GM06990 (cell line): ENCODE measurements at regions not wholly inside any gene's neighbourhood (a gene's known extent, or its start where the extent isn't known, plus 50 kb on each side); places are given as distances from the start of the nearest gene placed in this dataset.

Source experiments
- DNase-seq: peaks from one replicate; pipeline ENCODE4 v3.0.0-alpha.2; 2011; ENCODE audit not compliant: insufficient read length; ENCODE audit errors: extremely low read depth
- H3K27me3 ChIP-seq: replicated peaks from 2 replicates; pipeline ENCODE4 v1.6.0; 2011; ENCODE audit warnings: low read length; ENCODE audit not compliant: control insufficient read depth, insufficient read depth
- H3K36me3 ChIP-seq: 2 replicates; pipeline ENCODE4 v1.5.1; 2011; ENCODE audit warnings: low read length; ENCODE audit not compliant: control insufficient read depth, insufficient read depth
- H3K4me3 ChIP-seq: replicated peaks from 2 replicates; pipeline ENCODE4 v1.5.1; 2011; ENCODE audit warnings: low read depth, mild to moderate bottlenecking, control low read depth, low read length
- CTCF ChIP-seq: IDR thresholded peaks from 2 replicates; pipeline ENCODE4 v1.5.1; 2011; ENCODE audit warnings: low read length, control low read depth, mild to moderate bottlenecking, inconsistent platforms; ENCODE audit not compliant: insufficient read depth, poor library complexity, severe bottlenecking

GRCh38 chr16:64730261-64730660, 391.6 kb downstream of the CDH11 start:
- Histone ChIP-seq H3K4me3 (no peak overlapping the region), H3K27me3 (no peaks in the 10 kb centered on the region), H3K36me3 (no peaks in the 10 kb centered on the region)
- no peak for TF ChIP-seq CTCF
- DNase-seq: no peak

GRCh38 chr16:64724339-64724738, 397.5 kb downstream of the CDH11 start:
- no peak for DNase-seq
- Histone ChIP-seq H3K36me3 (no peaks in the 10 kb centered on the region), H3K4me3 (no peak overlapping the region), H3K27me3 (no peaks in the 10 kb centered on the region)
- TF ChIP-seq CTCF: no peak

- TF ChIP-seq CTCF: no peak
- no peak for DNase-seq
- Histone ChIP-seq H3K36me3 (no peaks in the 10 kb centered on the region), H3K27me3 (no peaks in the 10 kb centered on the region), H3K4me3 (no peak overlapping the region)
Measured at GRCh38 chr16:64718486-64718885, 403.4 kb downstream of the CDH11 start.

- Histone ChIP-seq H3K36me3 (no peaks in the 10 kb centered on the region), H3K27me3 (no peaks in the 10 kb centered on the region), H3K4me3 (no peak overlapping the region)
- no peak for DNase-seq
- no peak for TF ChIP-seq CTCF
Measured at GRCh38 chr16:64717871-64718270, 404.0 kb downstream of the CDH11 start.

- no peak for DNase-seq
- Histone ChIP-seq H3K36me3 (no peaks in the 10 kb centered on the region), H3K4me3 (no peak overlapping the region), H3K27me3 (no peaks in the 10 kb centered on the region)
- TF ChIP-seq CTCF: no peak
Measured at GRCh38 chr16:64715624-64716023, 406.2 kb downstream of the CDH11 start.

- TF ChIP-seq CTCF: no peak
- Histone ChIP-seq H3K36me3 (no peaks in the 10 kb centered on the region), H3K4me3 (no peak overlapping the region), H3K27me3 (no peaks in the 10 kb centered on the region)
- DNase-seq: no peak
Measured at GRCh38 chr16:64712026-64712425, 409.8 kb downstream of the CDH11 start.
